NCI-H2196 (cell line): ENCODE measurements at regions not wholly inside any gene's neighbourhood (a gene's known extent, or its start where the extent isn't known, plus 50 kb on each side); places are given as distances from the start of the nearest gene placed in this dataset.

Experiments
- DNase-seq: peaks from one replicate; lab custom pipeline; 2025; ENCODE audit not compliant: unreplicated experiment; lab: John Stamatoyannopoulos, UW

DNA sequence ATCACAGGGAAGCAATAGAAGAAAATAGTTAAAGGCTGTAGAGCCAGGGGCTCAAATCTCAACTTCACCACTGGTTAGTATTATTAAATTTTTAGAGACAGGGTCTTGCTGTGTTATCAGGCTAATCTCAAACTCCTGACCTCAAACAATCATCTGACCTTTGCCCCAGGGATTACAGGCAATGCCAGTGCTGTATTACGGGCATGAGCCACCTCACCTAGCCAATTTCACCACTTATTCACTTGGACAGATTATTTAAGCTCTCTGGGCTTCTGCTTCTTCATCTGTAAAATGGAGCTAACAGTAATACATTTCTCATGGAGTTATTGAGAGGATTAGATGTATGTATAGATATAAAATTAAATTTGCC lies 155.9 kb upstream of the KLF4 start:
- DNase-seq, result no peak

DNA sequence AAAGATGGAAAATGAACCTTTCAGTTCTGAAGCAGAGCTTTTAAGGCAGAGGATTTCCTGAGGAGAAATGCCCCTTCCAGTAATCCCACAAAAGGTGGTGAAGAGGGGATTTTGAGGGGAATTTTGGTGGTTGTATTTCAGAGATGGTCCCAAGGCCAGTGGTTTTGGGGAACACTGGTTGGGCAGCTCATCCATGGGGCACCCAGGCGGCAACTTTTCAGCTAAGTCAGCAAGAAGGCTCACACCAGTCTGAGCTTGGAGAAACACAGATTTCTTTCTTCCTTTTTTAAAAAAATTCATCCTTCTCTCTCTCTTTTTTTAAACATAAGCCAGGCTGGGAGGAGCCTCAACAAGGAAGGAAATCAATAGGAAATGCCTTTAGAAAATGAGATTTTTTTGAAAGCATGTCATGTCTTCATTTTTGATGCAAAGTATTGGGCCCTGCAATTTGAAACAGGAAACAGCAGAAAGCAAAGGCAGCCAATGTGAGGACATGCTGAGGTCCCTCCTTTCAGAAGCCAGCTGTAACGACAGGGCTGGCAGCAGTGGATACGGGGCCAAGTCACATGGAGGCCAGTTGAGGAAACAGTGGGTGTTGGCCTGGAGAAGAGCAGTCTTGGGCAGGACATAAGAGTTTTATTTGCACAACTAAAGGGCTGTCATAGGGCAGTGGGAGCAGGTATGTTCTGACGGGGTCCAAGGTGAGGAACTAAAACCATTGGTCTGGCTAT lies 155.3 kb upstream of the KLF4 start:
- DNase-seq, result no peak

DNA sequence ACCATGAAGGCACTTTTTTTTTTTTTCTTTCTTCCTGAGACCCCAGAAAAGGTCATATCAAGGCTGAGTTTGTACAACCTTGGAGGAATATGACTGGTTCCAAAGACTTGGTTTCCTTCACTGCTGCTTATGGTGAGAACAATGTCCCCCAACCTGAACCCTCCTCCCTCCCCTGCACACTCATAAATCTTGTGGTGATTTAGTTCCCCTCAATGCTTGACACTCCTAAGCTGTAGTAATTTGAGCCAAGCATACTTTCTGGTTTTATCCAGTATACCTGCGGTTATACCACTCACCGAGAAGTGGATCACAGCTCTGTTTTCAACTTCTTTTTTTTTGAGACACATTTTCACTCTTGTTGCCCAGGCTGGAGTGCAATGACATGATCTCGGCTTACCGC lies 149.9 kb upstream of the KLF4 start:
- no peak for DNase-seq

DNA sequence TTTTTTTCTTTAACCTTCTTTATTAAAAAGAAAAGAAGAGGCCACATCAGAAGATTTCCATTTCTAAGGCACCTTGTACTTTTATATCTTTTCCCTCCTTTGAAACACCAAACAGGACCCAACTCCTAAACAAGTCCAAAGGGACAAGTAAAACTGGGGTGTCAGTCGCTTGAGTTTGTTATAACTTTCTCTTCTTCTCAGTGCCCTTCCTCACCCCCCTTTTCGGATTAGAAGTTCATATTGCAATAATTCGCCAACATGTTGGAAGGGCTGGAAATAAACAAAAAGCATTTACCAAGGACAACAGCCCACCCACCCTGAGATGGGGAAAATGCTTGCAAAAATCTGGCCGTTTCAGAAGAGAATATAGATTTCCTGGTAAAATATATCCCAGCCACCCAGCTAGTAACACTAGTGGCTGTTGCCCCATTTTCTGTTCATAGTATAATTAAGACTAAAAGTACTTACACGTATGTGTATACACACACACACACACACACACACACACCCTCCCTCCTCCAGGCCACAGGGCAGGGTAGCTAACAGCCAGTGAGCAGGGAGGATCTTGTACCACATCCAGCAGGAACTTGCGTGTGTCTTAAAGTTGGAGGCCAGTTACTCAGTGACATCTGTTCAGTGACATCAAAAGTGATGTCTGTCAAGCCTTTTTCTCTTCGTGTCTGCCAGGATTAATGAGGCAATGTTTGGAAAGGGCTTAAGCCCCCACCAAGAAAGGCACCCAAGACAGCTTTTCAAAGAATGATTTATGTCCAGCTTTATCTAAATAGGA lies 149.1 kb upstream of the KLF4 start:
- no peak for DNase-seq

DNA sequence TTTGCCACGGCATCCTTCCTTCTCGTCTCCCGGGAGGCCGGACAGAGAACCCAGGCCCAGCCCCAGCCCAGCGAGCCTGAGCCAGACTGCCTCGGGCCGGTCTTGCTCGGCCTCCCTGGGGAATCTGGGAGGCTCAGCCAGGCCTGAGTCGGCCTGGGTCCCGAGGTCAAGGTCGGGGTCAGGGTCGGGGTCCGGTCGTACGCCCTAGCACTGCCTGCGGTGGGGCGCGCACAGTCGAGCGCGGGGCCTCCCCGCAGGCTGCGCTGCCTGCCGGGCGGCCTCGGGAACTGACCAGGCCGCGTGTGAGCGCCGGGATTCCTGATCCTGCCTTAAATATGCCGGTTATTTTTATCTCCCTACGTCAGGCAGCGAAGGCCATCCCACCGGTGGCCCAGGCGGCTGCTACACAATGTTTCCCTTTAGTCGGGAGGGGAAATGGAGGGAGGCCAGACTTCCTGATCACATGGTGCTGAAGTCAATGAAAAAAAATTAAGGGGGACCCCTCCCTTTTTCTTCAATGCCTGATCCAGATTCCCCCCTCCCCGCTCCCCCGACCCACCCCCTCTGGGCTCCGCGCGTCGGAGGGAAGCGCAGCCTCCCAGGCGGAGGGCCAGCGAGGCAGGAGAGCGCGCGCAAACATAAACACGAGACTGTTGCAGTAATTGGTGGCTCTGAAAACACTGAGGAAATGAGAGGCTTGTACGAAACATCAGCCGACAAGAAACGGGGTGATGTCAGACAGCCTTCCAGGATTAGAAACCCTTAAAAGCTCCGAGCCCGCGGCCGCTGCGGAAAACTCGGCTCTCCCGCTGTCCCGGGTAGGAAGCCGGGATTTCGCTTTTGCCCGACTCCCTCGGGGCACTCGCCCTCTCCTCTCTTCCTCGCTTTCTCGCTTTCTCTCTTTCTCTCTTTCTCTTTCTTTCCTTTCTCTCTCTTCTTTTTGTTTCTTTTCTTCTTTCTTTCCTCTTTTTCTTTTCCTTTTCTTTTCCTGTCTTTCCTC lies 148.2 kb upstream of the KLF4 start:
- DNase-seq, result no peak

DNA sequence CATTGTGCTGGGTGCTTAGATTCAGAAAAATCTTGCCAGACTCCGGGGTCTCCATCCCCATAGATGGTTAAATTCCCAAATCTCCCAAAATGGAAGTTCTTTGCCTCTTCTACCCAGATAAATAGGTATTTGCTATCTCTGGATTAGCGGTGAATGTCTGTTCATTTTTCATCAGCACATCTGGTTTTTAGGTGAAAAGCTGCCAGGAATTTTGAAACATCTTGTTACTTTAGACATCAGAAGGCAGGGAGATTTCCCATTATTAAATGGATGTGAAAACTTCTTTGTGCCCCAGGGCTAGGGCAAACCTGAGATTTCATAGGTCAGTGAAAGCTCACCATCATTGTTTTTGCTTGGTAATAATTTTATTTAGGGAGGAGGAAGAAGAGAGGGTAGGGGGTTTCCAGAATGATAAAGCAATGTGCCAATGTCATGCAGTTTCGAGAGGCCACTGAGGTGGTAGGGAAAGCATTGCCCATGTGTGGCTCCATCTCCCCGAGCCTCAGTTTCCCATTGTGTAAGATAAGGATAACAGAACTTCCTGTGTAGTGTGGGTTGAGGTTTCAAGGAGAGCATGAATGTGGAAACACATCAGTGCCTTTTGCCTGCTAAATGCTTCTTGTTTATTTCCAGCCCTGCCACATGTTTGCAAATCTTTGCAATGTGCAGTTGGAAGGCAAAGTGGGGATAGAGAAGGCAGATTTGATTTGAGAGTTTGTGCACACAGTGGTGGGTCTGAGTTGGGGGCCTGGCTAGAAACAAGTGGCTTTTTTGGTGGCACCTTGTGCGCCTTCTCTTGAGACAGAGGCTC lies 147.2 kb upstream of the KLF4 start:
- DNase-seq, result no peak

DNA sequence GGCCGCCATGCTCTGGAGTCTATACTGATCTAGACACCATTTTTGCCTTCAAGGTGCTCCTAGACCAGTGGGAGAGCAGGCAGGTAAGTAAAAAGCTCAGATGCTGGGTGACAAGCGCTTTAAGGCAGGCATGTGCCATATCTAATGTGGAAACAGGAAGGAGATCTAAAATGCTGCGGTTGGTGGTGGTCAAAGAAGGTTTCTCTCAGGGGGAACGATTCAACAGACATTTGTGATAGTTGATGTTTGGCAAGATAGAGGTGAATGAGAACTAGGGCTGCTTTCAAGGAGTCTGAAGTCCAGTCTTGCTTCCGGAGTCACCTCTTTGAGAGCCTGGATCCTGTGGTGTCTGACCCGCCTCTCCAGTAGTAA lies 146.2 kb upstream of the KLF4 start:
- no peak for DNase-seq

DNA sequence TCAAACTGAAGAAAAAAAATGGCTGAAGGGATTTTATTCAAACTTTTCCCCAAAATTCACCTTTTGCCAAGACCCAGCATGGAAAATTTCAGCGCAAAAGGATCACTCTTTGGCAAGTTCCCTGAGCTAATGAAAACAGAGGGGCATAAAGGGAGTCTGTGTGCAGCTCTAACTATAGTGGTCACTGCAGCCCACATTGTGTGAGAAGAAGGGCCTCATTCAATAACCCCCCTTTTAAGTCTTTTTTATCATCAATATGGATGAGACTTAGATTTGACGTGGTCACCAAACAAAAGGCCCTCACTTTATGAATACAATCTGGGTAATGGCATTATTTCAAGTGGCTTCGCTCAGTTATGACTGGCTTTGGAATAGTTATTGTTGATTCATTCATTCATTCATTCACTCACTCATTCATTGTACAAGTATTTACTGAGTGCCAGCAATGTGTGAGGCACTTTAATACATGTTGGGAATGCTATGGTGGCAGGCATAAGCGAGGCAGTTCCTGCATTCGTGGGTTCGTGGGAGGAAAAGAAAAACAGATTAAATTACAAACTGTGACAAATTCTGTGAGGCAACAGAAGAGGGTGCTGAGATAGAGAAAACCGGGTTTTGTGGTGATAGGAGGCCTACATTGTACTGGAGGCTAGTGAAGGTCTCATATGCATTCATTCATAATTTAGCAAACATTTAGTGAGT lies 145.7 kb upstream of the KLF4 start:
- DNase-seq, result no peak

DNA sequence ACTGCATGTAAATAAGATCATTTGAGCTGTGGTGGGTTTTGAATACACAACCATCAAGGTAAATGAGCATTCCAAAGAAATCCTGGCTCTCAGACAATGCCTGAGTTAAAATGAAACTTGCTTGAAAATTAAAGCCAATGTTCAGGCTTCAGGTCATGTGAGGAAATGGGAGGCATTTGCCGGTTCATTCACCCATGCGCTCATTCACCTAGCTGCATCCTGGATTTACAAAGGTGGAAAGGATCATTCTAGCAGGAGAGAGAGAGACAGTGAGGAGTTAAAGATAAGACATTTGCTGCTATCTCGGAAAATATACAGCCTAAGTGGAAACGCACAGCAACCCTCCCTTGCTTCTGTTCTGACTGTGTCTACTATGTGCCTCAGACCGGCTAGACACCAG lies 143.8 kb upstream of the KLF4 start:
- DNase-seq, result no peak

DNA sequence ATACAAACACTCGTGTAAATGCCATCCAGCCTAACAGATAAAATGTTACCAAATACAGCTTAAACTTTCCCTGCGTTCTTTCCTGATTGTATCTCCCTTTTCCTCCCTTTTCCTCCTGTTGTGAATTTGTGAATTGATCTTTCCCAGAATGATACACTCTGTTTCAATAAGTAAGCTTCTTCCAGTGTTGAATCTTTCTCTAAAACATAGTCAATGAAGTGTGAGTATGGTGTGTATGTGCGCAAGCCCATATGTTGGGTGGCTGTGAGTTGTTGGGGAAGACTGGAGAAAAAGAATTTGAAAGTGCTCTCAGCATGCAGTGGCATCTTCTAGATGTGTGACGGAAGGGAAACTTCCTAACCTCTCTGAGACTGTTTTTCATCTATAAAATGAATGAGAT lies 143.1 kb upstream of the KLF4 start:
- no peak for DNase-seq

DNA sequence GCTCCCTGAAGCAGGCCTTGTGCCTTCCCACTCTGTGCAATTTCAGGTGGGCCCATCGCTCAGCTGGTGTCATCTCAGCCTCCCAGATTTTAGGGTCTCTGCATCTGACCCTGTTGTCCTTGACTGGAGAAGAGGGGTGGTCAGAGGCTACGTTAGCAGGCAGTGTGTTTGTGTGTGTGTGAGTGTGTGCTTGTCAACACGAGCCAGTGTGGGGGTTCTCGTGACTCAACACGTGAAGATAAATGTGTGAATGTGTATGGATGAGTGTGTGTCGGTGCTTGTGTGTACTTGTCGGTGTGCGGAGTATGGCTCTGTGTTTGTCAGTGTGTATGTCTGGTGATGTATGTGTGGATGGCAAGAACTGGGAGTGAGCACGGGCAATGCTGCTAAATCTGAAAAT lies 142.6 kb upstream of the KLF4 start:
- no peak for DNase-seq

DNA sequence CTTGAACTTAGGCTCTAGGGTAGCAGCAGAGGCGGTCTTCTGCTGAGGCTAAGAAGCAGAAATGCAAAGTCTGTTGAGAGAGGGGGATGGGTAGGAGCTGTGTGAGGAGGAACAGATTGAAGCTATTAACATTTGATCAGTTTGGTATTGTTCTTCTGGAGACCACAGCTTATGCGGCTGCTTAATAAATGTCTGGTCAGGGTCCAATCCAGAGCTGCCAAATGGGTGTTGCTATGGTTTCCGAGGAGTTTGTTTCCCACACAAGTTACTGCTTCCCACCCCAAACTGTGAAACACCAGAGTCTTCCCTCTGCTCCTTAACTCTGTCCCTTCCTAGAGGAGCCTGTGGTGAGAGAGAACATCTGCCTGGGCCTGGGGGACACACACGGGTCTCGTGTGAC lies 142.2 kb upstream of the KLF4 start:
- no peak for DNase-seq

DNA sequence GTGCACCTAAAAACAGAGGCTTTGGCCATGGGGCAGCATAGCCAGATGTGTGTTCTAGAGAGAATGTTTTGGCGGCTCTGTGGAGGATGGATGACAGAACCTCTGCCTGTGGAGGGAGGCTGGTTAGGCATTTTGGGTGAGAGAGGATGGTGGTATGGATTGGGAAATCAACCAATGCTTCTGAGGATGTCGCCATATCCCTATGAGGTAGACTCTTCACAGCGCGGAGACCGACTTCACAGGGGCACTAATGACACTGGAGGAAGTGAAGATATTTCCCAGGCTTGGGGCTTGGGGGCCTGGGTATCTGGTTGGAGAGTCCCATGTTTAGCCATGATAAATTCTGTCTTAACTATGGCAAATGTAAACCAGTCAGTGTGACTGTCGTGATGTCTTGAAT lies 140.6 kb upstream of the KLF4 start:
- no peak for DNase-seq

DNA sequence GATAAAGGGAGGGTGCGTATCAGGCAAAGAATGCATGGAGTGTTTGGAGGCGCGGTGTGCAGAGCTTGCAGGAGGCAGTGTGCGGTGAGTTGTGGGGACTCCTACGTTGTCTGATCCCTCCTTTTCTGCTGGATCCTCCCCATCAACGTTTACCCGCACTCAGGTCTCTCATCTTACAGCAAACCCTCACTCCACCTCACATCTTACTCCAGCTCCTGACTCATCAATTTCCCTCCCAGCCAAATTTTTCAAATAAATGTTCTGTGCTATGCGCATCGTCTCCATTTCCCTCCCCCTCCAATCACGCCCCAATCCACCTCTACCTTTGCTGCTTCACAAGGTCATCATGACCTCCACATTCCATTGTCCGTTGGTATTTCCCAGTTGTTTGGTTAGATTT lies 138.9 kb upstream of the KLF4 start:
- DNase-seq, result no peak

DNA sequence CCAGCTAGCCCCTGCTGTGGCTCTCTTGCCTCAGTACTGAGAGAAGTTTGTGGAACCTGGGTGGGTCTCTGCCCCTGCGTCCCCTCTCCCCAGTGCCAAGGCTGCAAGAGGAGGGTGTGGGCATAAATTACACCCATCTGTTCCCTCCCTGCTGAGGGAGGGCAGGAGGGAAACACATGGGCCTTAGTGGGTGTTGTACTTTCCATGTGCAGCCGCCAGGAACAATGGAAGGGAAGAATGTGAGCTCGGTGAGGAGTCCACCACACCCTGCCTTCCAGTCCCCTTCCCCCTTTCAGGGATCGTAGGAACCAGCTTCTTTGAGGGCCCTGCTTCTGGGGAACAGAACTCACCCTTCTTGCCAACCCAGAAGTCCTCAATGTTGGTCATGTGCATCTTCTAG lies 138.2 kb upstream of the KLF4 start:
- no peak for DNase-seq

DNA sequence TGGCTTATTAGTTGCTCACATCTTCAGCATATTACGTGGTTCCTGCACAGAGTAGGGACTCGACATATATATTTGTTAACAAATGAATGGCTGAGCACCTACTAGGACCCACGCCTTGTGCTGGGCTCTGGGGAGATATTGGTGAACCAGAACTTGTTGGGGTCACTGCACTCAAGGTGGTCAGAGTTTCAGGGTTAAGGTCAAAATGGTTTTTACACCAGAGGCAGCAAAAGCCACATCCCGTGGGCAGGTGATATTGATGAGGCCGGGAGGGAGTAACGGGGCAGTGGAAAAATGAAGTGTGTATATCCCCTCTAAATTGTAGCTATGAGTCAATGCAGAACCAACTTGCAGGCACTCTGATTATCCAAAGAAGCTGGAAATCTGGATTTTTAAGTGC lies 136.5 kb upstream of the KLF4 start:
- DNase-seq, result no peak

DNA sequence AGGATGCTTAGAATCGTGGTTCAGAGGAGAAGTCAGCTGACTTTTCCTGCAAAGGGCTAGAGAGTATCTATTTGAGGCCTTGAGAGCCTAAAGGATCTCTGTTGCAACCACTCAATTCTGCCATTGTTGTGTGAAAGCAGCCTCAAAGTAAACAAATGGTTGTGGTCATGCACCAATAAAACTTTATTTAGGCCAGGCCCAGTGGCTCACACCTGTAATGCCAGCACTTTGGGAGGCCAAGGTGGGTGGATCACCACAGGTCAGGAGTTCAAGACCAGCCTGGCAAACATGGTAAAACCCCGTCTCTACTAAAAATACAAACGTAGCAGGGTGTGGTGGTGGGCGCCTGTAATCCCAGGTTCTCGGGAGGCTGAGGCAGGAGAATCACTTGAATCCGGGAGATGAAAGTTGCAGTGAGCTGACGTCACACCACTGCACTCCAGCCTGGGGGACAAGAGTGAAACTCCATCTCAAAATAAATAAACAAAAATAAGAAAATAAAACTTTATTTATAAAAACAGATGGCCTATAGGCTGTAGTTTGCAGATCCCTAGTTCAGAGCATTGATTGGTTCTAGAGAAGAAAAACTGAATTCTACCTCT lies 135.9 kb upstream of the KLF4 start:
- DNase-seq, result no peak

DNA sequence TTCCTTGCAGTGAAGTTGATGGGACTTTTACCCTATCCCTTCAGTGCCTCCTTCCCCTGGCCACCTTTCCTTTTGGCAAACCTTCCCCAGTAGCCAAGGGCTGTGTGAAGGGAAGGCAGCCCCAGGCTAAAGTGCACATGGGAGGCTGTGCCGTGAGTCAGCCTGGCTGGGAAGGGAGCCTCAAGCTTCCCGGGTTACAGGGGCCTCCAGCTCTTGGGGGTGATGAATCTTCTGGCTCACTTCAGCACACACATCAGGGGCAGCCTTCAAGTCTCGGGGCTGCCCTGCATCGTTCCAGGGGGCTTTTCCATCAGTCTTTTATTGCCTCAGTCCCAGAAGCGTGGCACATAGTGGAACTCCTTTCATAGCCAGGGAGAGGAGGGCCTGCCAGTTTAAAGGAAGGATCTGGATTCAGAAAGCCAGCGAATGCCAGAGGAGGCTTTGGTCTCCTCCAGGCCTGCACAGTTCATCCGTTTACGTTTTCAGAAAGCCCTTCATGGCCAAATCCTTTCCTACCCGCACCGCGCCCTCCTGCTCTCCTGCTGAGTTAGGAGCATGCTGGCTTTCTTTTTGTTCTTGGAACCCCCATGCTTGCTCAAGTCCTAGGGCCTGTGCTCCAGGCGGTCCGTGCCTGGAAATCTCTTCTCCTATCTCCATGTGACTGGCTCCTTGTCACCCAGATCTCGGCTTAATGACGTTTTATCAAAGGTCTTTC lies 134.8 kb upstream of the KLF4 start:
- DNase-seq, result no peak

DNA sequence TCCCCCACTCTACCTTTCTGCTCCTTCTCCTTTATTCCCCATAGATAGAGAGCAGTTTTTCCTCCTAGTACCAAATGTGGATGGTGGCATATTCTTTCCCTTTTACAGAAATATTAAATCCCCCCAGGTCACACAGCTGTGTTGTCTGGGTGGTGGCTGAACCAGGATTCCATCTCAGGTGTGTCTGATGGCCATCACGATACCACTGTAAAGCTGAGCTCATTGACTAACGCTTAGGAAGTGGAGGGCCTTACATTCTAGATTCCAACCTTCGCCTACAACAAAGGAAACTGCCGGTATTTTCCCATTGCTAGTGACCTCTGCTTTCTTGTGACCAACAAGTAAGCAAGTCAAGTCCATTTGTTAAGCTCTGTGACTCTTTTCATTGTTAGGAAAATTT lies 131.9 kb upstream of the KLF4 start:
- DNase-seq, result no peak
